Stimulated activated CD4-positive, alpha-beta T cell treated with anti-CD3 and anti-CD28 coated beads, Interleukin-1b, Interleukin-23, amount 100 ng/mL, for 4 hours (primary cell): ENCODE measurements at regions not wholly inside any gene's neighbourhood (a gene's known extent, or its start where the extent isn't known, plus 50 kb on each side); places are given as distances from the start of the nearest gene placed in this dataset.
A peak's percentile ranks its signal among the peaks of the same experiment; 100 is the strongest.
"Not testable (repeated sequence)": the region's sequence is repeated elsewhere in the genome, so short reads cannot be mapped to it uniquely, and the experiment has no call there.

Source experiments
- DNase-seq, 2 donors: peaks; one replicate each; pipeline ENCODE4 v3.0.0-alpha.2; 2020; ENCODE audit warnings: low read depth in 2 of 2

- not testable (repeated sequence) for DNase-seq
Observed at GRCh38 chr1:229008347-229008746, 262.6 kb upstream of the RAB4A start.

GRCh38 chr1:229011022-229011421, 259.9 kb upstream of the RAB4A start:
- no peak for DNase-seq

GRCh38 chr1:229012823-229013222, 258.1 kb upstream of the RAB4A start:
- DNase-seq: no peak

- DNase-seq: no peak
Observed at GRCh38 chr1:229013981-229014380, 256.9 kb upstream of the RAB4A start.

- DNase-seq: no peak
Observed at GRCh38 chr1:229015806-229016205, 255.1 kb upstream of the RAB4A start.

GRCh38 chr1:229017091-229017490, 253.8 kb upstream of the RAB4A start:
- DNase-seq: no peak

GRCh38 chr1:229018674-229019295, 252.1 kb upstream of the RAB4A start:
- no peak for DNase-seq

- DNase-seq: no peak
Observed at GRCh38 chr1:229019663-229020271, 251.1 kb upstream of the RAB4A start.

GRCh38 chr1:229021034-229021433, 249.9 kb upstream of the RAB4A start:
- DNase-seq: not testable (repeated sequence)

- DNase-seq: no peak
Observed at GRCh38 chr1:229022595-229023333, 248.1 kb upstream of the RAB4A start.

- DNase-seq: no peak
Observed at GRCh38 chr1:229023651-229024300, 247.1 kb upstream of the RAB4A start.

GRCh38 chr1:229024528-229025130, 246.3 kb upstream of the RAB4A start:
- no peak for DNase-seq

- no peak for DNase-seq
Observed at GRCh38 chr1:229025576-229025975, 245.3 kb upstream of the RAB4A start.

- no peak for DNase-seq
Observed at GRCh38 chr1:229027158-229027557, 243.8 kb upstream of the RAB4A start.

- DNase-seq: peak; percentile 7 to 21
Observed at GRCh38 chr1:229027622-229028182, 243.2 kb upstream of the RAB4A start.

GRCh38 chr1:229028544-229028943, 242.4 kb upstream of the RAB4A start:
- no peak for DNase-seq

GRCh38 chr1:229028987-229029878, 241.7 kb upstream of the RAB4A start:
- no peak for DNase-seq

- DNase-seq: no peak
Observed at GRCh38 chr1:229029879-229030235, 241.1 kb upstream of the RAB4A start.

- no peak for DNase-seq
Observed at GRCh38 chr1:229030630-229031029, 240.3 kb upstream of the RAB4A start.

- no peak for DNase-seq
Observed at GRCh38 chr1:229031061-229031460, 239.8 kb upstream of the RAB4A start.
